ENCODE measurements at regions not wholly inside any gene's neighbourhood (a gene's known extent, or its start where the extent isn't known, plus 50 kb on each side); places are given as distances from the start of the nearest gene placed in this dataset.

GRCh38 chr4:101556842-101557241, 209.5 kb upstream of the PPP3CA start:
- TF ChIP-seq EP300 (IDR thresholded peaks at IDR 0.05), result no peak
- TF ChIP-seq CTCF (IDR thresholded peaks at IDR 0.05), result no peak
- no peak for TF ChIP-seq POLR2A (IDR thresholded peaks at IDR 0.05)
- no peak for TF ChIP-seq POLR2AphosphoS5 (IDR thresholded peaks at IDR 0.05)

All from suprapubic skin (tissue), 4 donors.